Left cardiac atrium (tissue), 4 donors: ENCODE measurements at regions not wholly inside any gene's neighbourhood (a gene's known extent, or its start where the extent isn't known, plus 50 kb on each side); places are given as distances from the start of the nearest gene placed in this dataset.

Experiments used
- ATAC-seq, 2 donors: fragments of 200-7000 bp; cut with Tn5 transposase; one replicate each; pipeline ENCODE4 v1.9.1; 2020; ENCODE audit warnings: mild to moderate bottlenecking in 2 of 2, moderate library complexity in 2 of 2
- DNase-seq: peaks from one replicate; pipeline ENCODE4 v3.0.0-alpha.2; 2020
- intact Hi-C, 2 donors: fragments of 100-400 bp; cut with DNase I; formaldehyde crosslinking; loops; one replicate each; pipeline versions ENCODE4 v1.14.1 to v1.15.1; 2022 to 2023
- donor health status: DM: no; HTN: yes; CAD: no.
- donor health status: DM: no; HTN: yes; CAD: no; lungs with severe emphysema.
- donor health status: DM: yes; HTN: yes; CAD: no.
- donor health status: Dilated cardiomyopathy.

- ATAC-seq, result no peak
- intact Hi-C loops, result loop anchor here in 1 of 2 donors (10.0 kb wide), 1 partner anchor 621 kb away; no protein-coding TSS in a partner anchor
- DNase-seq, result no peak
These were observed 127.5 kb downstream of the TWIST2 start for GRCh38 chr2:238975408-238975807.

DNA sequence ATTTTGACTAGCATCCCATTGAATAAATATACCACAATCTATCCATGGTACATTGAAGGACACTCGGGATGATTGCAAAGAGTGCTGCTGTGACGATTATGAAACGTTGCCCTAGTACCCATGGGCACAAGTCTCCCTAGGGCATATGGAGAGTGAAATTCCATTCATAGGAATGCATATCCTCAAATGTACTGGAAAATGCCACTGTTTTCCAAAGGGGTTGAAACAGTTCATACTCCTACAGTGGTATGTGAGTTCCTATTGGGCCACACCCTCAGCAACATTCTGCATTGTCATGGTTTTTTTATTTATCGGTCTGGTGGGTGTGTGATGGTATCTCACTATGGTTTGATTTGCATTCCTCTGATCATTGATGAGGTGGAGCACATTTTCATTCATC lies 130.6 kb downstream of the TWIST2 start:
- ATAC-seq, result no peak
- DNase-seq, result no peak
- intact Hi-C loops, result loop anchor here in 1 of 2 donors (10.0 kb wide), 1 partner anchor 624 kb away; no protein-coding TSS in a partner anchor

GRCh38 chr2:238979636-238980035 lies 131.8 kb downstream of the TWIST2 start:
- intact Hi-C loops, result loop anchor here in 1 of 2 donors (10.0 kb wide), 1 partner anchor 625 kb away; no protein-coding TSS in a partner anchor
- ATAC-seq (no peak), DNase-seq (no peak)

- intact Hi-C loops, result no loop called here
- ATAC-seq (no peak), DNase-seq (no peak)
These were observed 137.3 kb downstream of the TWIST2 start for GRCh38 chr2:238985041-238985729.

DNA sequence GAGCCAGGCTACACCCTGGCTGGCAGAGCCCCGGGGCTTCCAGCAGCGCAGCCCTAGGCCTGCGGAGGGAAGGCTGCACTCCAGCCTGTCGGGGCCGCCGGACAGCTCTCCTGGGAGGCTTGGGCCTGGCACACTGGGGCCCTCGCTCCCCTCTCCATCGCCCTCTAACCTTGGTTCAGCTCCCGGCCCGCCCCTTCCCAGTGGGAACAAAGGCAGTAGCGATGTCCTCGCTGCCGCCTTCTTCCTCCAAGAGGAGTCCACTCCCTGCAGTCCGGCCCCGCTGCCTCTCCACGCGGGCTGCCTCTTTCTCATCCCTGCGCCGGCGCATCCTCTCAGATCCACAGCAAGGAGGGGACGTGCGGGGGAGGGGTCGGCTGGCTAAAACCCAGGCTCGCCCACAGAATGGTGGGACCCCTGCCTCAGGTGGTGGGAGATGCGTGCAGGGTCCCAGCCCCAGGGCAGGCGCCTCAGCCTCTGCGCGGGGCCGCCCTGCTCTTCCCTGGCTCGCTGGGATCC lies 138.1 kb downstream of the TWIST2 start:
- no peak for DNase-seq
- no peak for ATAC-seq
- intact Hi-C loops, result no loop called here

DNA sequence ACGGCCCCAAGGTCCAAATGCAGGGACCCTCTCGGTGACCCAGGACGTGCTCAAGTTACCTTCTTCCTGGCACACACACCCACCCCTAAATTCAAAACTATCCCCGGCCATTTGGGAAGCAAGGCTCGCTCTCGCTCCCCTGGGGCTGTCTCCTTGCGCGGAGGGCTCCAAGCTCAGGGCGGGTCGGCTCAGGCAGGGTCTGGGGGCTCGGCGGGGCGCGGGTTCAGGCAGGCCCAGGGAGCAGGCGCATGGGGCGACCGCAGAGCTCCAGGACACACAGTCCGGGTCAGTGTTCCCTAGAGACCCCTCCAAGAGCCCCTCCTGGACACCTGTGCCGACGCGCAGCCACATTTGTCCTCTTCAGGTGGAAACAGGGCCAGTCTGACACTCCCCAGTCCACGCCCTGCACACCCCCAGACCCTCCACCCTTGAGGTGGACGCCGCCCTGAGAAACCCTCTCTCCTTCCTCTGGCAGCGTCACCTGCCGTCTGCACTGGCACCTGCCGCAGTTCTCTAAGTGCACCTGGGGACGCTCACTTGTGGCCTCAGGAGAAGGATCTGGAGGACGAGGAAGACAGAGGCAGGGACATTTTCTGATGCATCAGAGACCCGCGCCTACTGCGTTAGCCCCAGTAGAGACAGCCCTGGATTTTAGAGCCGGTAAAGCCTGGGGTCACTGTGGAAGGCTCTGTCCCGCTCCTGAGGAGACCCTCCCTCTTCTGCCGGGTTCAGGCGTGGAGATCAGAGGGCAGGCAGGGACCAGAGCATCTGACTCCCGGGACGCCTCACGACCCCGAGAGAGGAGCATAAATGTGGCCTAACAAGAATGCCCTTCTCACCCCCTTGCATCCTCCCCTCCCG lies 138.8 kb downstream of the TWIST2 start:
- DNase-seq (no peak), ATAC-seq (no peak)
- intact Hi-C loops, result no loop called here

GRCh38 chr2:238987352-238987981 lies 139.6 kb downstream of the TWIST2 start:
- DNase-seq (no peak), ATAC-seq (no peak)
- intact Hi-C loops, result no loop called here

- no peak for ATAC-seq
- intact Hi-C loops, result no loop called here
- no peak for DNase-seq
These were observed 140.2 kb downstream of the TWIST2 start for GRCh38 chr2:238988105-238988504.

- ATAC-seq (no peak), DNase-seq (no peak)
- intact Hi-C loops, result no loop called here
These were observed 140.9 kb downstream of the TWIST2 start for GRCh38 chr2:238988752-238989151.

- DNase-seq, result no peak
- intact Hi-C loops, result no loop called here
- ATAC-seq, result no peak
These were observed 141.6 kb downstream of the TWIST2 start for GRCh38 chr2:238989484-238989883.

DNA sequence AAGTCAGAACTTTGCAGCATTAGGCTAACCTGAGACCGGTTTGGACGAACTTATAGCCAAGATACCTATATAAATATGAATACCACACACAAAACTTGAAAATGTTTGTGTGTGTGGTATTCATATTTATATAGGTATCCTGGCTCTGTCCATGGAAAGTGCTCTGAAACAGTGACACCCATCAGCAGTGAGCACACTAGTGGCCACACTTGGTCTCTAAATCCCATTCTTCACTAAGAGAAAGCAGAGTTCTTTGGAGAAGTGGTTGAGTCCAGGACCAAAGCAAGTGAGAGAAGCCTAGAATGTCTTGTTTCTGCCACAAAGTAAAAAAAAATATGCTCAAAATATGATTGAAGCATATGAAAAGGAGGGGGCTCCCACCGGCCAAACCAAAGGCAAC lies 146.5 kb downstream of the TWIST2 start:
- intact Hi-C loops, result no loop called here
- no peak for DNase-seq
- no peak for ATAC-seq

DNA sequence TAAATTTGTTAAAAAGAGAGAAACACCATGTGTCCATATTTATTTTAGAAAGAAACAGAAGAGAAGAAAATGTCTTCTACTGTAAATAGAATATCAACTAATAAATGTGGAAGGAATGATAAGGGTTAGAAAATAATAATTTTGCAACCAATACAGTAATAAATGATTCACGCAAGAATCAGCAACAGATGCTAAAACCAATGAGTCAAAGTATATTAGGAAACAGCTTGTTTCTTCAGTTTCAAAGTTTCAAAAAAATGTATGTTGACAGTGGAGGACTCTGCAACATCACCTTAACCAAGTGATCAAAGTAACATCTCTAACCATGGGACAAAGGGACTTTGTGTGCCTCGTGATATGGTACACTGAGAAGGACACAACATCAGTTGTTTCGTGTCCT lies 147.0 kb downstream of the TWIST2 start:
- intact Hi-C loops, result no loop called here
- ATAC-seq (no peak), DNase-seq (no peak)

DNA sequence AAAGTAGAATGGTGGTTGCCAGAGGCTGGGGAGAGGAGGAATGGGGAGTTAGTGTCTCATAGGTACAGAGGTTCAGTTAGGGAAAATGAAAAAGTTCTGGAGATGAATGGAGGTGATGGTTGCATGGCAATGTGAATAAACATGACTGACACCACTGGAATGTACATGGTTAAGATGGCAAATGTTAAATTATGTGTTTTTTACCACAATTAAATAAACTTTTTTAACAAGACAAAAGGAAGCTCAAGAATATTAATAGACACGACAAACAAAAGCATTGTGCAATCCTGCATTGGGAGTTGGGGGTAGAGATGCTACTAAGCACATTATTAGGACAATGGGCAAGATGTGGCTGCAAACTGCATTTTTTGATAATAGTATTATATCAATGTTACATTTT lies 147.7 kb downstream of the TWIST2 start:
- no peak for ATAC-seq
- intact Hi-C loops, result no loop called here
- DNase-seq, result no peak

DNA sequence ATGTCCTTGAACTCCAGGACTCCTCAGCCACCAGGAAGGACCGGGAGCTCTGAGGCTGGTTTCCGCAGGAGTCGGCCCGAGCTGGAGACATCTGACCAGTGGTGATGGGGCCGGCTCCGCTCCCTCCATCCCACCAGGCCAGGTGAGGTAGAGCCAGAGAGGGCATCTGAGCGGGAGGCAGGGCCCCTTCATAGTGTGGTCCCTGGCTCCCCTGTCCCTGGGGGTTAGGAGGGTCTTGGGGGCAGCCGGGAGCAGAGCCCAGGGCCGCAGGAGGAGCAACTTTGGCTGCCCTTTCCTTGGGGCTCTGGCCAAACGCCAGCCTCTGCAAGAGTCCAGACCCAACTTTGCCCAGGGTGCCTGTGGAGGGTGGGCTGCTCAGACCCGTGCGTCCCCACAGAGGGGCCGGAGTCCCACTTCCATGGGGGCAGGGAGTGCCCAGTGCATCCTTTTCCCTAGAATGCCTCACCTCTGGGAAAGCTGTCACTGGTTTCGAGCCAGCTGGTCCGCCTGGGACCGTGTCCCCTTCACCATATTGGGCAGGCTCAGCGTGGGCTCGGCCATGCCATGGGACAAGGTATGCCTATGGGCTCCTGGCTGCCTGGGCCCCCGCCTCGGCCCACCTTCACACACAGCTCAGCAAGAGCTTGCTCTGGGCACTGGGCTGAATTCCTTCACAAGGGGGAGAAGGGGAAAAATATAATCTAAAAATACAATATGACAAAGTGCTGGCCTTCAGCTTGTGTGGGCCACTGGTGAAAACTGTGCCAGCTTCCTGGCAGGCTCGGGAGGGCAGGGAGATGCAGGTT lies 148.6 kb downstream of the TWIST2 start:
- DNase-seq (no peak), ATAC-seq (no peak)
- intact Hi-C loops, result no loop called here

DNA sequence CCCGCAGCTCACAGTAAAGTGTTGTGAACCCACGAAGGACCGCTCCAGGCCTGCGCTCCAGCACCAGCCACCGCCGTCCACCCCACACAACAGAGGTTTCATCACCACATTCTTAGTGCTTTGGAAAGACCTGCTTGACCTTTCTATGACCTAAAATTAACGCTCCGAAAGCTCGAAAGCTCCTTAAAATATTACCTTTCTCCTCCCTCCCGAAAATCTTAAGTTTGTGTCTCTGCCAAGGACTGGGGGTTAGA lies 149.2 kb downstream of the TWIST2 start:
- intact Hi-C loops, result no loop called here

DNA sequence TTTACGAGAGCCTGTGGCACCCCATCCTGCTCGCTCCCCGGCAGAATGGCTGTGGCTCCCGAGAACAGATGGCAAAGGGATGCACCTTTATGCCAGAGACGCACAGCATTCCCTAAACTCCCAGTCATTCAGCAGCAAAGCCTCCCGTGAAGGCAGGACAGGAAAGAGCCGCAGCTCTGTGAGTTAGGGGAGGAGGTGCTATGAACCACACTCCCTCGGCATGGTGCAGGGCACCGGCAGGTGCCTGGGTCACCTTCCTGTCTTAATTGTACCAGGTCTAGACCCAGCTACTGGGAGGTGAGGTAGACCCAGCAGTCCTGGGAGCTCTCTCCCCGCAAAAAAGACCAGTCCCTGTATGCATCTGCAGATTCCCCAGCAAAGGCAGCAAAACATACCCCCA lies 149.8 kb downstream of the TWIST2 start:
- intact Hi-C loops, result no loop called here
- no peak for ATAC-seq
- DNase-seq, result no peak

More for the DNA sequence above, 149.2 kb downstream of the TWIST2 start:
- ATAC-seq (no peak), DNase-seq (no peak)
